CD4-positive, CD25-positive, alpha-beta regulatory T cell (primary cell): ENCODE measurements at regions not wholly inside any gene's neighbourhood (a gene's known extent, or its start where the extent isn't known, plus 50 kb on each side); places are given as distances from the start of the nearest gene placed in this dataset.
"Not testable (repeated sequence)": the region's sequence is repeated elsewhere in the genome, so short reads cannot be mapped to it uniquely, and the experiment has no call there.

Experiments used
- ATAC-seq, 2 donors: fragments of 150-1000 bp; cut with Tn5 transposase; one replicate each; pipeline ENCODE4 v1.10.0; 2021; ENCODE audit warnings: low read depth in 2 of 2, moderate number of reproducible peaks in 2 of 2, moderate library complexity in 1 of 2
- DNase-seq, 3 donors: peaks; one replicate each; pipeline versions ENCODE4 v3.0.0 to v3.0.0-alpha.2; 2012 to 2022; ENCODE audit warnings: mixed read lengths in 1 of 3
- H3K27ac ChIP-seq: one replicate; pipeline ENCODE4 v1.7.0; 2013; ENCODE audit warnings: mild to moderate bottlenecking, low read length; ENCODE audit not compliant: insufficient read depth, poor library complexity, severe bottlenecking
- H3K27me3 ChIP-seq: one replicate; pipeline ENCODE4 v1.7.0; 2013; ENCODE audit warnings: low read length; ENCODE audit not compliant: control insufficient read depth, insufficient read depth
- H3K36me3 ChIP-seq: one replicate; pipeline ENCODE4 v1.7.0; 2013; ENCODE audit warnings: mild to moderate bottlenecking, low read length, moderate library complexity; ENCODE audit not compliant: control insufficient read depth, insufficient read depth
- H3K4me1 ChIP-seq: 2 replicates; pipeline ENCODE4 v1.7.0; 2013; ENCODE audit warnings: mild to moderate bottlenecking, low read length; ENCODE audit not compliant: insufficient read depth, control insufficient read depth, poor library complexity, severe bottlenecking
- H3K4me3 ChIP-seq: one replicate; pipeline ENCODE4 v1.7.0; 2013; ENCODE audit warnings: low read depth, mild to moderate bottlenecking, low read length, moderate library complexity
- H3K9me3 ChIP-seq, 2 experiments: 1 replicate in 1 of 2; 2 replicates in 1 of 2; pipeline ENCODE4 v1.7.0; 2013; ENCODE audit warnings: low read length in 2 of 2, mild to moderate bottlenecking in 1 of 2, moderate library complexity in 1 of 2; ENCODE audit not compliant: control insufficient read depth in 2 of 2
- H3K27ac Mint-ChIP-seq, 3 donors: one replicate each; pipeline ENCODE4 v1.8.0; 2020 to 2022; ENCODE audit warnings: mild to moderate bottlenecking in 3 of 3, mixed read lengths in 3 of 3, moderate library complexity in 2 of 3
- H3K27me3 Mint-ChIP-seq: one replicate; pipeline ENCODE4 v1.8.0; 2022; ENCODE audit warnings: mild to moderate bottlenecking, mixed read lengths
- H3K36me3 Mint-ChIP-seq: one replicate; pipeline ENCODE4 v1.8.0; 2020; ENCODE audit warnings: mixed read lengths
- H3K4me1 Mint-ChIP-seq, 4 donors: one replicate each; pipeline ENCODE4 v1.8.0; 2020 to 2022; ENCODE audit warnings: mixed read lengths in 4 of 4, mild to moderate bottlenecking in 1 of 4
- H3K4me3 Mint-ChIP-seq, 4 donors: one replicate each; pipeline ENCODE4 v1.8.0; 2020 to 2022; ENCODE audit warnings: mild to moderate bottlenecking in 4 of 4, mixed read lengths in 4 of 4, moderate library complexity in 3 of 4
- H3K9me3 Mint-ChIP-seq, 7 donors: one replicate each; pipeline ENCODE4 v1.8.0; 2020 to 2022; ENCODE audit warnings: mixed read lengths in 7 of 7, mild to moderate bottlenecking in 3 of 7, moderate library complexity in 2 of 7

GRCh38 chr1:56255516-56256152, 323.7 kb downstream of the PLPP3 start:
- H3K36me3 ChIP-seq: no peaks in the 10 kb centered on the region
- peaks cover 4% of the 10 kb centered on the region for H3K27me3 Mint-ChIP-seq
- H3K4me1 ChIP-seq: no peaks in the 10 kb centered on the region
- H3K27me3 ChIP-seq: no peaks in the 10 kb centered on the region
- no peak for ATAC-seq
- H3K27ac Mint-ChIP-seq: no peak overlapping the region
- DNase-seq: no peak
- no peaks in the 10 kb centered on the region for H3K36me3 Mint-ChIP-seq
- H3K27ac ChIP-seq: no peak overlapping the region
- no peaks in the 10 kb centered on the region for H3K9me3 ChIP-seq
- H3K4me1 Mint-ChIP-seq: no peaks in the 10 kb centered on the region
- peaks cover 0 to 4% (median 0%) of the 10 kb centered on the region in 7 donors for H3K9me3 Mint-ChIP-seq
- peak overlapping the region in 1 of 4 donors; percentile 80 for H3K4me3 Mint-ChIP-seq
- no peak overlapping the region for H3K4me3 ChIP-seq

- H3K36me3 Mint-ChIP-seq: no peaks in the 10 kb centered on the region
- H3K4me3 ChIP-seq: no peak overlapping the region
- H3K9me3 Mint-ChIP-seq: peaks cover 0 to 4% (median 0%) of the 10 kb centered on the region in 7 donors
- DNase-seq (no peak), ATAC-seq (no peak)
- H3K9me3 ChIP-seq: no peaks in the 10 kb centered on the region
- no peak overlapping the region for H3K27ac Mint-ChIP-seq
- H3K36me3 ChIP-seq: no peaks in the 10 kb centered on the region
- no peaks in the 10 kb centered on the region for H3K4me1 ChIP-seq
- H3K27ac ChIP-seq: no peak overlapping the region
- H3K4me1 Mint-ChIP-seq: no peaks in the 10 kb centered on the region
- H3K27me3 Mint-ChIP-seq: peaks cover 4% of the 10 kb centered on the region
- H3K4me3 Mint-ChIP-seq: no peak overlapping the region
- no peaks in the 10 kb centered on the region for H3K27me3 ChIP-seq
Observed at GRCh38 chr1:56254130-56254529, 325.2 kb downstream of the PLPP3 start.

GRCh38 chr1:56250809-56251208, 328.6 kb downstream of the PLPP3 start:
- H3K4me3 ChIP-seq: no peak overlapping the region
- Mint-ChIP-seq H3K36me3 (no peaks in the 10 kb centered on the region), H3K27me3 (no peaks in the 10 kb centered on the region), H3K4me1 (no peaks in the 10 kb centered on the region), H3K9me3 (peaks cover 0 to 4% (median 0%) of the 10 kb centered on the region in 7 donors), H3K27ac (no peak overlapping the region), H3K4me3 (no peak overlapping the region)
- H3K9me3 ChIP-seq: no peaks in the 10 kb centered on the region
- no peaks in the 10 kb centered on the region for H3K36me3 ChIP-seq
- no peaks in the 10 kb centered on the region for H3K4me1 ChIP-seq
- H3K27ac ChIP-seq: no peak overlapping the region
- no peaks in the 10 kb centered on the region for H3K27me3 ChIP-seq
- ATAC-seq: no peak
- no peak for DNase-seq

GRCh38 chr1:56249234-56249633, 330.1 kb downstream of the PLPP3 start:
- no peaks in the 10 kb centered on the region for H3K36me3 ChIP-seq
- H3K4me1 ChIP-seq: no peaks in the 10 kb centered on the region
- Mint-ChIP-seq H3K4me3 (no peak overlapping the region), H3K4me1 (no peaks in the 10 kb centered on the region), H3K27me3 (no peaks in the 10 kb centered on the region), H3K9me3 (peaks cover 0 to 3% (median 0%) of the 10 kb centered on the region in 7 donors), H3K27ac (no peak overlapping the region), H3K36me3 (no peaks in the 10 kb centered on the region)
- H3K4me3 ChIP-seq: no peak overlapping the region
- no peaks in the 10 kb centered on the region for H3K9me3 ChIP-seq
- ATAC-seq (no peak), DNase-seq (no peak)
- no peaks in the 10 kb centered on the region for H3K27me3 ChIP-seq
- no peak overlapping the region for H3K27ac ChIP-seq

- no peaks in the 10 kb centered on the region for H3K9me3 ChIP-seq
- no peaks in the 10 kb centered on the region for H3K27me3 ChIP-seq
- no peaks in the 10 kb centered on the region for H3K4me1 ChIP-seq
- Mint-ChIP-seq H3K27me3 (no peaks in the 10 kb centered on the region), H3K4me3 (no peak overlapping the region), H3K36me3 (no peaks in the 10 kb centered on the region), H3K4me1 (no peaks in the 10 kb centered on the region), H3K27ac (no peak overlapping the region), H3K9me3 (peaks cover 0 to 3% (median 1%) of the 10 kb centered on the region in 7 donors)
- no peaks in the 10 kb centered on the region for H3K36me3 ChIP-seq
- DNase-seq (no peak), ATAC-seq (no peak)
- H3K4me3 ChIP-seq: no peak overlapping the region
- no peak overlapping the region for H3K27ac ChIP-seq
Observed at GRCh38 chr1:56248138-56248537, 331.2 kb downstream of the PLPP3 start.

GRCh38 chr1:56246726-56247125, 332.6 kb downstream of the PLPP3 start:
- H3K4me3 Mint-ChIP-seq, ATAC-seq, H3K36me3 Mint-ChIP-seq, DNase-seq, H3K4me1 Mint-ChIP-seq, H3K4me3 ChIP-seq, H3K27me3 Mint-ChIP-seq, H3K36me3 ChIP-seq, H3K27me3 ChIP-seq, H3K9me3 ChIP-seq, H3K4me1 ChIP-seq, H3K9me3 Mint-ChIP-seq, H3K27ac ChIP-seq, H3K27ac Mint-ChIP-seq: not testable (repeated sequence)

- H3K4me1 ChIP-seq: no peaks in the 10 kb centered on the region
- no peak for DNase-seq
- Mint-ChIP-seq H3K36me3 (no peaks in the 10 kb centered on the region), H3K9me3 (peaks cover 0 to 27% (median 4%) of the 10 kb centered on the region in 7 donors), H3K27me3 (no peaks in the 10 kb centered on the region), H3K4me1 (no peaks in the 10 kb centered on the region), H3K4me3 (no peak overlapping the region), H3K27ac (no peak overlapping the region)
- no peaks in the 10 kb centered on the region for H3K27me3 ChIP-seq
- no peak for ATAC-seq
- H3K27ac ChIP-seq: no peak overlapping the region
- H3K36me3 ChIP-seq: no peaks in the 10 kb centered on the region
- H3K9me3 ChIP-seq: no peaks in the 10 kb centered on the region
- no peak overlapping the region for H3K4me3 ChIP-seq
Observed at GRCh38 chr1:56240400-56240799, 339.0 kb downstream of the PLPP3 start.

- H3K9me3 ChIP-seq: no peaks in the 10 kb centered on the region
- Mint-ChIP-seq H3K9me3 (peaks cover 0 to 29% (median 2%) of the 10 kb centered on the region in 7 donors), H3K4me3 (no peak overlapping the region), H3K27ac (no peak overlapping the region), H3K36me3 (no peaks in the 10 kb centered on the region), H3K4me1 (no peaks in the 10 kb centered on the region), H3K27me3 (no peaks in the 10 kb centered on the region)
- ATAC-seq: no peak
- H3K27ac ChIP-seq: no peak overlapping the region
- no peak overlapping the region for H3K4me3 ChIP-seq
- H3K36me3 ChIP-seq: no peaks in the 10 kb centered on the region
- no peak for DNase-seq
- H3K4me1 ChIP-seq: no peaks in the 10 kb centered on the region
- H3K27me3 ChIP-seq: no peaks in the 10 kb centered on the region
Observed at GRCh38 chr1:56237491-56238064, 341.8 kb downstream of the PLPP3 start.
